HL-60 (cell line): ENCODE measurements at regions not wholly inside any gene's neighbourhood (a gene's known extent, or its start where the extent isn't known, plus 50 kb on each side); places are given as distances from the start of the nearest gene placed in this dataset.
A peak's percentile ranks its signal among the peaks of the same experiment; 100 is the strongest.

Experiments
- DNase-seq, 2 experiments: peaks; one replicate each; pipeline ENCODE4 v3.0.0-alpha.2; 2010 to 2020; ENCODE audit warnings: low read depth in 1 of 2, low spot score in 1 of 2
- H3K27ac ChIP-seq: fragments of 250-450 bp; sonication (Bioruptor Pico); replicated peaks from 2 replicates; pipeline ENCODE4 v1.5.1; 2020; ENCODE audit warnings: mild to moderate bottlenecking, moderate library complexity
- H3K27me3 ChIP-seq: fragments of 250-450 bp; sonication (Bioruptor Pico); 2 replicates; pipeline ENCODE4 v1.5.1; 2021; ENCODE audit warnings: mild to moderate bottlenecking, moderate library complexity; ENCODE audit not compliant: insufficient read depth, poor library complexity, severe bottlenecking
- H3K4me3 ChIP-seq: replicated peaks from 2 replicates; pipeline ENCODE4 v1.5.1; 2011; ENCODE audit warnings: mild to moderate bottlenecking, control low read depth, low read length; ENCODE audit not compliant: insufficient read depth
- GABPA ChIP-seq: IDR thresholded peaks from 2 replicates; pipeline ENCODE4 v1.6.1; 2012; ENCODE audit warnings: low read depth
- POLR2AphosphoS5 ChIP-seq: IDR thresholded peaks from 2 replicates; pipeline ENCODE4 v1.6.1; 2012; ENCODE audit warnings: low read depth
- REST ChIP-seq: IDR thresholded peaks from 2 replicates; pipeline ENCODE4 v1.6.1; 2012; ENCODE audit warnings: low read depth; ENCODE audit not compliant: insufficient replicate concordance
- SPI1 ChIP-seq: IDR thresholded peaks from 2 replicates; pipeline ENCODE4 v1.6.1; 2012; ENCODE audit warnings: low read depth, mild to moderate bottlenecking, borderline replicate concordance
- TF ChIP-seq, protein P1 (sequence below): IDR thresholded peaks from one replicate; pipeline ENCODE4 v1.5.1; 2011; ENCODE audit warnings: low read length, control low read depth, inconsistent platforms; ENCODE audit not compliant: insufficient read depth

- Histone ChIP-seq H3K27me3 (no peaks in the 10 kb centered on the region), H3K4me3 (no peak overlapping the region), H3K27ac (no peak overlapping the region)
- peak in 1 of 2 experiments; percentile 5 for DNase-seq
- TF ChIP-seq GABPA (no peak), SPI1 (no peak), POLR2AphosphoS5 (no peak), REST (no peak)
- TF ChIP-seq, protein P1, sequence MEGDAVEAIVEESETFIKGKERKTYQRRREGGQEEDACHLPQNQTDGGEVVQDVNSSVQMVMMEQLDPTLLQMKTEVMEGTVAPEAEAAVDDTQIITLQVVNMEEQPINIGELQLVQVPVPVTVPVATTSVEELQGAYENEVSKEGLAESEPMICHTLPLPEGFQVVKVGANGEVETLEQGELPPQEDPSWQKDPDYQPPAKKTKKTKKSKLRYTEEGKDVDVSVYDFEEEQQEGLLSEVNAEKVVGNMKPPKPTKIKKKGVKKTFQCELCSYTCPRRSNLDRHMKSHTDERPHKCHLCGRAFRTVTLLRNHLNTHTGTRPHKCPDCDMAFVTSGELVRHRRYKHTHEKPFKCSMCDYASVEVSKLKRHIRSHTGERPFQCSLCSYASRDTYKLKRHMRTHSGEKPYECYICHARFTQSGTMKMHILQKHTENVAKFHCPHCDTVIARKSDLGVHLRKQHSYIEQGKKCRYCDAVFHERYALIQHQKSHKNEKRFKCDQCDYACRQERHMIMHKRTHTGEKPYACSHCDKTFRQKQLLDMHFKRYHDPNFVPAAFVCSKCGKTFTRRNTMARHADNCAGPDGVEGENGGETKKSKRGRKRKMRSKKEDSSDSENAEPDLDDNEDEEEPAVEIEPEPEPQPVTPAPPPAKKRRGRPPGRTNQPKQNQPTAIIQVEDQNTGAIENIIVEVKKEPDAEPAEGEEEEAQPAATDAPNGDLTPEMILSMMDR = no peak
These were observed 1746.1 kb upstream of the PIK3C3 start for GRCh38 chr18:40208958-40209357.

GRCh38 chr18:40197711-40198110 is 1757.3 kb upstream of the PIK3C3 start:
- TF ChIP-seq POLR2AphosphoS5 (no peak), GABPA (no peak), REST (no peak), SPI1 (no peak)
- TF ChIP-seq, protein P1 = no peak
- no peak overlapping the region for H3K27ac ChIP-seq
- H3K4me3 ChIP-seq = no peak overlapping the region
- no peaks in the 10 kb centered on the region for H3K27me3 ChIP-seq
- DNase-seq = no peak

- Histone ChIP-seq H3K4me3 (no peak overlapping the region), H3K27me3 (no peaks in the 10 kb centered on the region), H3K27ac (no peak overlapping the region)
- no peak for TF ChIP-seq POLR2AphosphoS5
- no peak for DNase-seq
These were observed 1768.4 kb upstream of the PIK3C3 start for GRCh38 chr18:40186677-40187076.

- H3K27me3 ChIP-seq = no peaks in the 10 kb centered on the region
- H3K4me3 ChIP-seq = no peak overlapping the region
- H3K27ac ChIP-seq = no peak overlapping the region
- DNase-seq = no peak
- TF ChIP-seq POLR2AphosphoS5 (no peak), SPI1 (no peak), REST (no peak)
- TF ChIP-seq, protein P1 = no peak
These were observed 1775.1 kb upstream of the PIK3C3 start for GRCh38 chr18:40179729-40180461.
